H1 (cell line): ENCODE measurements at regions not wholly inside any gene's neighbourhood (a gene's known extent, or its start where the extent isn't known, plus 50 kb on each side); places are given as distances from the start of the nearest gene placed in this dataset.

Experiments used
- EP300 ChIP-seq, 2 experiments: IDR thresholded peaks; 1 replicate in 1 of 2; 2 replicates in 1 of 2; pipeline ENCODE4 v1.6.1; 2011 to 2012; ENCODE audit warnings: low read depth in 2 of 2, low read length in 2 of 2, mild to moderate bottlenecking in 2 of 2, borderline replicate concordance in 1 of 2, inconsistent platforms in 1 of 2, moderate library complexity in 1 of 2
- HDAC6 ChIP-seq: IDR thresholded peaks from one replicate; pipeline ENCODE4 v1.7.1; 2012; ENCODE audit warnings: low read depth, mild to moderate bottlenecking, inconsistent platforms, low read length, moderate library complexity
- JUN ChIP-seq: IDR thresholded peaks from 2 replicates; pipeline ENCODE4 v1.6.1; 2011; ENCODE audit warnings: low read depth, mild to moderate bottlenecking, improper control_type of control experiment, low read length
- NRF1 ChIP-seq: IDR thresholded peaks from 2 replicates; pipeline ENCODE4 v1.6.1; 2011; ENCODE audit warnings: mild to moderate bottlenecking, low read depth, low read length, improper control_type of control experiment
- PHF8 ChIP-seq: fragments of 200-600 bp; sonication (generic); conservative IDR thresholded peaks from 2 replicates; pipeline ENCODE4 v1.7.1; 2012; ENCODE audit warnings: low read depth, mild to moderate bottlenecking, inconsistent platforms, low read length, moderate library complexity
- POU5F1 ChIP-seq: IDR thresholded peaks from 2 replicates; pipeline ENCODE4 v1.6.1; 2011; ENCODE audit warnings: low read depth, mild to moderate bottlenecking, low read length, moderate library complexity
- RBBP5 ChIP-seq: IDR thresholded peaks from 2 replicates; pipeline ENCODE4 v1.7.1; 2012; ENCODE audit warnings: low read depth, mild to moderate bottlenecking, inconsistent platforms, low read length, moderate library complexity, borderline replicate concordance
- RFX5 ChIP-seq: IDR thresholded peaks from 2 replicates; pipeline ENCODE4 v1.6.1; 2011; ENCODE audit warnings: low read depth, low read length, improper control_type of control experiment, borderline replicate concordance
- SIRT6 ChIP-seq: IDR thresholded peaks from one replicate; pipeline ENCODE4 v1.7.1; 2012; ENCODE audit warnings: low read length, inconsistent platforms
- SP2 ChIP-seq: IDR thresholded peaks from 2 replicates; pipeline ENCODE4 v1.6.1; 2012; ENCODE audit warnings: mild to moderate bottlenecking, low read length, inconsistent platforms
- TEAD4 ChIP-seq: IDR thresholded peaks from 2 replicates; pipeline ENCODE4 v1.6.1; 2012; ENCODE audit warnings: low read depth, low read length, inconsistent platforms, mixed read lengths
- TF ChIP-seq, protein P1 (sequence below): fragments of 300-600 bp; sonication (generic); IDR thresholded peaks from 2 replicates; pipeline ENCODE4 v1.7.1; 2012; ENCODE audit warnings: low read length, moderate library complexity, mild to moderate bottlenecking, inconsistent platforms; ENCODE audit not compliant: insufficient replicate concordance
- TF ChIP-seq, protein P2 (sequence below): IDR thresholded peaks from 2 replicates; pipeline ENCODE4 v1.6.1; 2012; ENCODE audit warnings: inconsistent platforms

DNA sequence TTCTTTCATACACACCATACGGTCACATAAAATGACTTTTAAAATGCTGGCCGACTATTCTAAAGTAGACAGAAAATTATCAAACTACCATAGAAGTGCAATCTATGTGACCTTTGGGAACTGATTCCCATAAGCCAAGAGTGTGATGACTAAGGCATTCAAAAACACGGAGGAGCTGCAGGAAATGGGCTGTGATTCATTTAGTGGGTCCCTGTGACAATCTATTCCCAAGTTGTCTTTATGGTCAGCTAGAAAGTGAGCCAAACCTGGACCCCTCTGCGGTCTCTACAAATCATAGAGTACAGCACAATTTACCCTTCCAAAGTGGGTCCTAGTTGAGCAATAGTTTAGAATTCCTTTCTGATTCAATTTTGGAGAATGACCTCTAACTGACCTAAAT is 251.5 kb upstream of the CBLB start (continued):
- TF ChIP-seq, protein P1, sequence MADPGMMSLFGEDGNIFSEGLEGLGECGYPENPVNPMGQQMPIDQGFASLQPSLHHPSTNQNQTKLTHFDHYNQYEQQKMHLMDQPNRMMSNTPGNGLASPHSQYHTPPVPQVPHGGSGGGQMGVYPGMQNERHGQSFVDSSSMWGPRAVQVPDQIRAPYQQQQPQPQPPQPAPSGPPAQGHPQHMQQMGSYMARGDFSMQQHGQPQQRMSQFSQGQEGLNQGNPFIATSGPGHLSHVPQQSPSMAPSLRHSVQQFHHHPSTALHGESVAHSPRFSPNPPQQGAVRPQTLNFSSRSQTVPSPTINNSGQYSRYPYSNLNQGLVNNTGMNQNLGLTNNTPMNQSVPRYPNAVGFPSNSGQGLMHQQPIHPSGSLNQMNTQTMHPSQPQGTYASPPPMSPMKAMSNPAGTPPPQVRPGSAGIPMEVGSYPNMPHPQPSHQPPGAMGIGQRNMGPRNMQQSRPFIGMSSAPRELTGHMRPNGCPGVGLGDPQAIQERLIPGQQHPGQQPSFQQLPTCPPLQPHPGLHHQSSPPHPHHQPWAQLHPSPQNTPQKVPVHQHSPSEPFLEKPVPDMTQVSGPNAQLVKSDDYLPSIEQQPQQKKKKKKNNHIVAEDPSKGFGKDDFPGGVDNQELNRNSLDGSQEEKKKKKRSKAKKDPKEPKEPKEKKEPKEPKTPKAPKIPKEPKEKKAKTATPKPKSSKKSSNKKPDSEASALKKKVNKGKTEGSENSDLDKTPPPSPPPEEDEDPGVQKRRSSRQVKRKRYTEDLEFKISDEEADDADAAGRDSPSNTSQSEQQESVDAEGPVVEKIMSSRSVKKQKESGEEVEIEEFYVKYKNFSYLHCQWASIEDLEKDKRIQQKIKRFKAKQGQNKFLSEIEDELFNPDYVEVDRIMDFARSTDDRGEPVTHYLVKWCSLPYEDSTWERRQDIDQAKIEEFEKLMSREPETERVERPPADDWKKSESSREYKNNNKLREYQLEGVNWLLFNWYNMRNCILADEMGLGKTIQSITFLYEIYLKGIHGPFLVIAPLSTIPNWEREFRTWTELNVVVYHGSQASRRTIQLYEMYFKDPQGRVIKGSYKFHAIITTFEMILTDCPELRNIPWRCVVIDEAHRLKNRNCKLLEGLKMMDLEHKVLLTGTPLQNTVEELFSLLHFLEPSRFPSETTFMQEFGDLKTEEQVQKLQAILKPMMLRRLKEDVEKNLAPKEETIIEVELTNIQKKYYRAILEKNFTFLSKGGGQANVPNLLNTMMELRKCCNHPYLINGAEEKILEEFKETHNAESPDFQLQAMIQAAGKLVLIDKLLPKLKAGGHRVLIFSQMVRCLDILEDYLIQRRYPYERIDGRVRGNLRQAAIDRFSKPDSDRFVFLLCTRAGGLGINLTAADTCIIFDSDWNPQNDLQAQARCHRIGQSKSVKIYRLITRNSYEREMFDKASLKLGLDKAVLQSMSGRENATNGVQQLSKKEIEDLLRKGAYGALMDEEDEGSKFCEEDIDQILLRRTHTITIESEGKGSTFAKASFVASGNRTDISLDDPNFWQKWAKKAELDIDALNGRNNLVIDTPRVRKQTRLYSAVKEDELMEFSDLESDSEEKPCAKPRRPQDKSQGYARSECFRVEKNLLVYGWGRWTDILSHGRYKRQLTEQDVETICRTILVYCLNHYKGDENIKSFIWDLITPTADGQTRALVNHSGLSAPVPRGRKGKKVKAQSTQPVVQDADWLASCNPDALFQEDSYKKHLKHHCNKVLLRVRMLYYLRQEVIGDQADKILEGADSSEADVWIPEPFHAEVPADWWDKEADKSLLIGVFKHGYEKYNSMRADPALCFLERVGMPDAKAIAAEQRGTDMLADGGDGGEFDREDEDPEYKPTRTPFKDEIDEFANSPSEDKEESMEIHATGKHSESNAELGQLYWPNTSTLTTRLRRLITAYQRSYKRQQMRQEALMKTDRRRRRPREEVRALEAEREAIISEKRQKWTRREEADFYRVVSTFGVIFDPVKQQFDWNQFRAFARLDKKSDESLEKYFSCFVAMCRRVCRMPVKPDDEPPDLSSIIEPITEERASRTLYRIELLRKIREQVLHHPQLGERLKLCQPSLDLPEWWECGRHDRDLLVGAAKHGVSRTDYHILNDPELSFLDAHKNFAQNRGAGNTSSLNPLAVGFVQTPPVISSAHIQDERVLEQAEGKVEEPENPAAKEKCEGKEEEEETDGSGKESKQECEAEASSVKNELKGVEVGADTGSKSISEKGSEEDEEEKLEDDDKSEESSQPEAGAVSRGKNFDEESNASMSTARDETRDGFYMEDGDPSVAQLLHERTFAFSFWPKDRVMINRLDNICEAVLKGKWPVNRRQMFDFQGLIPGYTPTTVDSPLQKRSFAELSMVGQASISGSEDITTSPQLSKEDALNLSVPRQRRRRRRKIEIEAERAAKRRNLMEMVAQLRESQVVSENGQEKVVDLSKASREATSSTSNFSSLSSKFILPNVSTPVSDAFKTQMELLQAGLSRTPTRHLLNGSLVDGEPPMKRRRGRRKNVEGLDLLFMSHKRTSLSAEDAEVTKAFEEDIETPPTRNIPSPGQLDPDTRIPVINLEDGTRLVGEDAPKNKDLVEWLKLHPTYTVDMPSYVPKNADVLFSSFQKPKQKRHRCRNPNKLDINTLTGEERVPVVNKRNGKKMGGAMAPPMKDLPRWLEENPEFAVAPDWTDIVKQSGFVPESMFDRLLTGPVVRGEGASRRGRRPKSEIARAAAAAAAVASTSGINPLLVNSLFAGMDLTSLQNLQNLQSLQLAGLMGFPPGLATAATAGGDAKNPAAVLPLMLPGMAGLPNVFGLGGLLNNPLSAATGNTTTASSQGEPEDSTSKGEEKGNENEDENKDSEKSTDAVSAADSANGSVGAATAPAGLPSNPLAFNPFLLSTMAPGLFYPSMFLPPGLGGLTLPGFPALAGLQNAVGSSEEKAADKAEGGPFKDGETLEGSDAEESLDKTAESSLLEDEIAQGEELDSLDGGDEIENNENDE: no peak
- TF ChIP-seq EP300 (IDR thresholded peaks at IDR 0.05; ENCODE audit: borderline replicate concordance in 1 of 2, low read depth in 2 of 2, low read length in 2 of 2): no peak
- no peak for TF ChIP-seq POU5F1
- TF ChIP-seq NRF1: no peak
- no peak for TF ChIP-seq SP2
- TF ChIP-seq PHF8: no peak
- TF ChIP-seq, protein P2, sequence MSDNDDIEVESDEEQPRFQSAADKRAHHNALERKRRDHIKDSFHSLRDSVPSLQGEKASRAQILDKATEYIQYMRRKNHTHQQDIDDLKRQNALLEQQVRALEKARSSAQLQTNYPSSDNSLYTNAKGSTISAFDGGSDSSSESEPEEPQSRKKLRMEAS: no peak
- TF ChIP-seq HDAC6: no peak
- no peak for TF ChIP-seq RFX5
- TF ChIP-seq SIRT6: no peak
- no peak for TF ChIP-seq JUN
- no peak for TF ChIP-seq RBBP5
- no peak for TF ChIP-seq TEAD4
